GM23248 (cell line): ENCODE measurements at regions not wholly inside any gene's neighbourhood (a gene's known extent, or its start where the extent isn't known, plus 50 kb on each side); places are given as distances from the start of the nearest gene placed in this dataset.

Experiments used
- DNase-seq: peaks from one replicate; pipeline ENCODE4 v3.0.0-alpha.2; 2015
- H2AFZ ChIP-seq: fragments of 200-600 bp; sonication (generic); 2 replicates; pipeline ENCODE4 v1.6.1; 2016; ENCODE audit warnings: antibody characterized with exemption
- H3F3A ChIP-seq: fragments of 200-600 bp; sonication (generic); 2 replicates; pipeline ENCODE4 v1.6.1; 2016; ENCODE audit warnings: mild to moderate bottlenecking, antibody characterized with exemption, mixed run types; ENCODE audit not compliant: insufficient read depth
- H3K27ac ChIP-seq: fragments of 200-600 bp; sonication (generic); 2 replicates; pipeline ENCODE4 v1.5.1; 2016; ENCODE audit warnings: mild to moderate bottlenecking
- H3K27me3 ChIP-seq: fragments of 200-600 bp; sonication (generic); replicated peaks from 2 replicates; pipeline ENCODE4 v1.6.1; 2016; ENCODE audit warnings: mild to moderate bottlenecking; ENCODE audit not compliant: insufficient read depth
- H3K36me3 ChIP-seq: fragments of 200-600 bp; sonication (generic); 2 replicates; pipeline ENCODE4 v1.6.1; 2016; ENCODE audit warnings: low read depth, mild to moderate bottlenecking
- H3K4me1 ChIP-seq: fragments of 200-600 bp; sonication (generic); 2 replicates; pipeline ENCODE4 v1.6.1; 2016; ENCODE audit warnings: mild to moderate bottlenecking; ENCODE audit not compliant: insufficient read depth
- H3K4me2 ChIP-seq: fragments of 200-600 bp; sonication (generic); one replicate; pipeline ENCODE4 v1.6.1; 2016; ENCODE audit warnings: mild to moderate bottlenecking; ENCODE audit not compliant: unreplicated experiment
- H3K4me3 ChIP-seq: fragments of 200-600 bp; sonication (generic); 2 replicates; pipeline ENCODE4 v1.5.1; 2016; ENCODE audit warnings: mild to moderate bottlenecking
- H3K79me2 ChIP-seq: fragments of 200-600 bp; sonication (generic); 2 replicates; pipeline ENCODE4 v1.6.1; 2016; ENCODE audit warnings: mild to moderate bottlenecking; ENCODE audit not compliant: insufficient read depth
- H3K9ac ChIP-seq: fragments of 200-600 bp; sonication (generic); 2 replicates; pipeline ENCODE4 v1.6.1; 2016; ENCODE audit warnings: mild to moderate bottlenecking
- H3K9me2 ChIP-seq: fragments of 200-600 bp; sonication (generic); 2 replicates; pipeline ENCODE4 v1.6.1; 2016; ENCODE audit warnings: mixed run types, mild to moderate bottlenecking, moderate library complexity; ENCODE audit not compliant: insufficient read depth
- H3K9me3 ChIP-seq: fragments of 200-600 bp; sonication (generic); one replicate; pipeline ENCODE4 v1.6.1; 2017; ENCODE audit warnings: low read depth
- H4K20me1 ChIP-seq: fragments of 200-600 bp; sonication (generic); 2 replicates; pipeline ENCODE4 v1.6.0; 2016; ENCODE audit not compliant: insufficient read depth
- EZH2 ChIP-seq: fragments of 200-600 bp; sonication (generic); IDR thresholded peaks from 2 replicates; pipeline ENCODE4 v1.6.1; 2018; ENCODE audit warnings: antibody characterized with exemption, mild to moderate bottlenecking; ENCODE audit not compliant: insufficient read depth, poor library complexity, severe bottlenecking
- EZH2phosphoT487 ChIP-seq: fragments of 200-600 bp; sonication (generic); IDR thresholded peaks from 2 replicates; pipeline ENCODE4 v1.6.1; 2018; ENCODE audit warnings: antibody characterized with exemption, moderate library complexity, mild to moderate bottlenecking, low read depth; ENCODE audit not compliant: insufficient read depth
- WGBS, 2 experiments: methylation state at CpG; one replicate each; pipeline ENCODE4 v1.1.6; 2015 to 2017; ENCODE audit warnings: low lambda C conversion rate in 2 of 2, low coverage in 1 of 2; ENCODE audit errors: missing lambda C conversion rate in 2 of 2; 5-methylcytosine and 5-hydroxymethylcytosine counted together
- in situ Hi-C: fragments of 300-500 bp; cut with MboI; formaldehyde crosslinking; loops from 2 replicates; pipeline ENCODE4 v1.15.0; 2020

- Histone ChIP-seq H3F3A (no peaks in the 10 kb centered on the region), H3K4me1 (no peaks in the 10 kb centered on the region), H3K9me3 (no peaks in the 10 kb centered on the region), H3K9ac (no peak overlapping the region), H3K79me2 (no peaks in the 10 kb centered on the region), H3K27me3 (peaks cover 33% of the 10 kb centered on the region), H3K4me2 (no peak overlapping the region), H3K27ac (no peak overlapping the region), H2AFZ (no peak overlapping the region), H3K36me3 (no peaks in the 10 kb centered on the region), H3K9me2 (no peaks in the 10 kb centered on the region), H3K4me3 (no peak overlapping the region), H4K20me1 (no peaks in the 10 kb centered on the region)
- DNase-seq: no peak
- 65 to 69% methylated on average over 5 of the region's 5 CpGs for WGBS, 2 experiments
- in situ Hi-C loops: no loop called here
- no peak for TF ChIP-seq EZH2phosphoT487
- TF ChIP-seq EZH2: no peak
These were observed 145.3 kb downstream of the SP3 start for GRCh38 chr2:173819852-173820251.

- in situ Hi-C loops: no loop called here
- no peak for TF ChIP-seq EZH2phosphoT487
- no peak for TF ChIP-seq EZH2
- H3K4me3 ChIP-seq: no peak overlapping the region
- no peak for DNase-seq
- no peaks in the 10 kb centered on the region for H4K20me1 ChIP-seq
- no peaks in the 10 kb centered on the region for H3F3A ChIP-seq
- no peaks in the 10 kb centered on the region for H3K9me2 ChIP-seq
- no peak overlapping the region for H3K4me2 ChIP-seq
- H3K4me1 ChIP-seq: no peaks in the 10 kb centered on the region
- no peaks in the 10 kb centered on the region for H3K36me3 ChIP-seq
- no peaks in the 10 kb centered on the region for H3K9me3 ChIP-seq
- no peaks in the 10 kb centered on the region for H3K79me2 ChIP-seq
- no peak overlapping the region for H2AFZ ChIP-seq
- peaks cover 33% of the 10 kb centered on the region for H3K27me3 ChIP-seq
- 70% methylated on average over 9 of the region's 9 CpGs for WGBS, 2 experiments
- H3K27ac ChIP-seq: no peak overlapping the region
- no peak overlapping the region for H3K9ac ChIP-seq
These were observed 143.7 kb downstream of the SP3 start for GRCh38 chr2:173821451-173821850.

GRCh38 chr2:173822889-173823542 lies 142.2 kb downstream of the SP3 start:
- Histone ChIP-seq H3K9ac (no peak overlapping the region), H3K4me1 (no peaks in the 10 kb centered on the region), H3K27me3 (peaks cover 33% of the 10 kb centered on the region), H3K79me2 (no peaks in the 10 kb centered on the region), H3K36me3 (no peaks in the 10 kb centered on the region), H3F3A (no peaks in the 10 kb centered on the region), H3K9me2 (no peaks in the 10 kb centered on the region), H2AFZ (no peak overlapping the region), H3K9me3 (no peaks in the 10 kb centered on the region), H4K20me1 (no peaks in the 10 kb centered on the region), H3K4me3 (no peak overlapping the region), H3K27ac (no peak overlapping the region), H3K4me2 (no peak overlapping the region)
- no peak for TF ChIP-seq EZH2
- TF ChIP-seq EZH2phosphoT487: no peak
- in situ Hi-C loops: no loop called here
- 51 to 54% methylated on average over 6 of the region's 6 CpGs for WGBS, 2 experiments
- no peak for DNase-seq

- 0 out of 2 replicates have a peak, but pooled peaks cover 3% of the 10 kb centered on the region for H3K4me1 ChIP-seq
- H2AFZ ChIP-seq: no peak overlapping the region
- in situ Hi-C loops: no loop called here
- no peaks in the 10 kb centered on the region for H4K20me1 ChIP-seq
- H3K79me2 ChIP-seq: no peaks in the 10 kb centered on the region
- H3K36me3 ChIP-seq: no peaks in the 10 kb centered on the region
- no peaks in the 10 kb centered on the region for H3K9me2 ChIP-seq
- H3K4me3 ChIP-seq: no peak overlapping the region
- 67 to 68% methylated on average over 4 of the region's 4 CpGs for WGBS, 2 experiments
- no peaks in the 10 kb centered on the region for H3F3A ChIP-seq
- H3K4me2 ChIP-seq: no peak overlapping the region
- no peaks in the 10 kb centered on the region for H3K9me3 ChIP-seq
- H3K9ac ChIP-seq: no peak overlapping the region
- DNase-seq: no peak
- H3K27me3 ChIP-seq: peaks cover 33% of the 10 kb centered on the region
- no peak overlapping the region for H3K27ac ChIP-seq
- no peak for TF ChIP-seq EZH2phosphoT487
These were observed 141.6 kb downstream of the SP3 start for GRCh38 chr2:173823543-173823939.
